VCaP (cell line): ENCODE measurements at regions not wholly inside any gene's neighbourhood (a gene's known extent, or its start where the extent isn't known, plus 50 kb on each side); places are given as distances from the start of the nearest gene placed in this dataset.
"Not testable (repeated sequence)": the region's sequence is repeated elsewhere in the genome, so short reads cannot be mapped to it uniquely, and the experiment has no call there.

Source experiments
- H3K27ac ChIP-seq: fragments of 450-650 bp; 2 replicates; pipeline ENCODE4 v1.5.1; 2017
- TF ChIP-seq, protein P1 (sequence below): fragments of 450-650 bp; conservative IDR thresholded peaks from 2 replicates; pipeline ENCODE4 v1.5.1; 2017; ENCODE audit warnings: mild to moderate bottlenecking, moderate library complexity

DNA sequence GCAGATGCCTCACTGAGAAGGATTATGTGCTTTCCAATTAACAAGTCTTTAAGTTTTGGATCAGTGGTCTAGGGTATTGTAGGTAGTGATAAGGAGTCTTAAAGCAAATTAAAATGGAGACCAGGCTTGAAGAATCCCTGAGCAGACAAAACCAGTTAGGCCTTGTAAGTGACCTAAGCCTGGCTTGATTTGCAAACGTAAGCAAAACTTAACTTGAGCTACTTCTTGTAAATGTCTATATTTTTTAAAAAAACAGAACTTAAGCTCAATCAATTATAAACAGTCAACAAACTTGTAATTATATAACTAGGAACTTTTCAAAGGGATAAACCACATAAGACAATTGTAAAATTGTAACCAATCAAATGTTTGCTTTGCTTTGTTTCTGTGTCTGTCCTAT is 72.7 kb upstream of the NALF2 start:
- no peak overlapping the region for H3K27ac ChIP-seq
- TF ChIP-seq, protein P1, sequence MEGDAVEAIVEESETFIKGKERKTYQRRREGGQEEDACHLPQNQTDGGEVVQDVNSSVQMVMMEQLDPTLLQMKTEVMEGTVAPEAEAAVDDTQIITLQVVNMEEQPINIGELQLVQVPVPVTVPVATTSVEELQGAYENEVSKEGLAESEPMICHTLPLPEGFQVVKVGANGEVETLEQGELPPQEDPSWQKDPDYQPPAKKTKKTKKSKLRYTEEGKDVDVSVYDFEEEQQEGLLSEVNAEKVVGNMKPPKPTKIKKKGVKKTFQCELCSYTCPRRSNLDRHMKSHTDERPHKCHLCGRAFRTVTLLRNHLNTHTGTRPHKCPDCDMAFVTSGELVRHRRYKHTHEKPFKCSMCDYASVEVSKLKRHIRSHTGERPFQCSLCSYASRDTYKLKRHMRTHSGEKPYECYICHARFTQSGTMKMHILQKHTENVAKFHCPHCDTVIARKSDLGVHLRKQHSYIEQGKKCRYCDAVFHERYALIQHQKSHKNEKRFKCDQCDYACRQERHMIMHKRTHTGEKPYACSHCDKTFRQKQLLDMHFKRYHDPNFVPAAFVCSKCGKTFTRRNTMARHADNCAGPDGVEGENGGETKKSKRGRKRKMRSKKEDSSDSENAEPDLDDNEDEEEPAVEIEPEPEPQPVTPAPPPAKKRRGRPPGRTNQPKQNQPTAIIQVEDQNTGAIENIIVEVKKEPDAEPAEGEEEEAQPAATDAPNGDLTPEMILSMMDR, result no peak

DNA sequence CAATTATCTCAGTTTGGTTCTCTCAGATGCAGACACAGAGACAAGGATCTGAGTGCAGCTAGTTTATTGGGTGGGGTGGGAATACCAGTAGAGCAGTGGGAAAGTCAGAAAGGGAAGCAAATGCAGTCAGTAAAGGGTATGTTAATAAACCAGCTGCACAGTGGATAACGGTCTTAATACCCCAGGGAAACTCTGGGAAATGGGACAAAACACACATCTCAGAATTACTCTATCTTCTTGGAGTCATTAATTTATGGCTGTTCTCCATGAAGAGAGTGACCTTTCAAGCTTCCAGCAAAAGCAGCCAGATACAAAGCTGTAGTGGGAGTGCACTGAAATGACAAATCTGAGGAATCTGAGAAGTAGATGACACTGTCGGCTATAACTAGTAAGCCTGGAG is 73.3 kb upstream of the NALF2 start:
- TF ChIP-seq, protein P1, result no peak
- no peak overlapping the region for H3K27ac ChIP-seq

DNA sequence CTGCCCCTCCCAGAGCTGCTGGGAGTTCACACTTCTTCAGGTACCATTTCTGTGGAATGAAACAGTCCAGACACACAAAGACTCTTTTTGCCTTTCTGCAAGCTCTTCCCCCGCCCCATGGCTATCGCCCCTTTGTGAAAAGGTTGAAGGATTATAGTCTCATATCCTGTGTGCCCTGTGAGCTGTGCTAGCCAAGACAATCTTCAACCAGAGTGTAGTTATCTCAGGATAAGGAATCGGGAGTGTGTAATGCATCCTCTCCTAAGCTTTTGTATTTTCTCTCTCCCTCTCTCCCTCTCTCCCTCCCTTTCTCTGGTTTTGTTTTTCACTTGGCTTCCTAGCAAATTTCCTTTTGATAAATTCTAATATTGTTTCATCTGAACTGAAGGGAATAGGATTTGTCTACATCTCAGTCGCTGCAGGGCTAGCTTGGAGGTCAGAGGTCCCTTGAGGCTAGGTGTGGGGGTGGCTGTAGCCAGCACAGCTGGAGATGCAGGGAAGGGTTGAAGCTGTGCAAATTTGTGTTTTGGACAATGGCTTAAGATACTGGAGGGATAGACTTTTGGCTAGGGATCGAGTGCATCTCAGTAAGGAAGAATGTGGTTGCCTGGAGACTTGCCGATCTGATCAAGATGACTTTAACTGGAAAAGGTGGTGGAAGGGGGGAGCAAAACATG is 74.6 kb upstream of the NALF2 start:
- TF ChIP-seq, protein P1, result no peak
- H3K27ac ChIP-seq, result no peak overlapping the region

DNA sequence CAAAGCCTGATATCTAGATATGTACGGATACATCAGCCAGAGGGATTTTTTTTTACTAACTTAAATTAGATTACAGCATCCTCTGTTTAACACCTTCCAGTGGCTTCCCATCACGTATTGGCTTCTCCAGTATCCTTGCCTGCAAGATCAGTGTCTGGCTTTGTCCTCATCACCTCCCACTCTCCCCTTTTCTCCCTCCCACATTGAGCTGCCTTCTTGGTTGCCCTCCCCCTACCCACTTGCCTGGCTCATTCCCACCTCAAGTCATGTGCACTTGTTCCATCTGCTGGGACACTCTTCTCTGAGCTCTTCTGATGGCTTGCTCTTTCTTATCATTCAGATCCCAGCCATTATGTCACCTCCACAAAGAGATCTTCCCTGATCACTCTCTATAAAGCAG is 75.9 kb upstream of the NALF2 start:
- TF ChIP-seq, protein P1, result no peak

DNA sequence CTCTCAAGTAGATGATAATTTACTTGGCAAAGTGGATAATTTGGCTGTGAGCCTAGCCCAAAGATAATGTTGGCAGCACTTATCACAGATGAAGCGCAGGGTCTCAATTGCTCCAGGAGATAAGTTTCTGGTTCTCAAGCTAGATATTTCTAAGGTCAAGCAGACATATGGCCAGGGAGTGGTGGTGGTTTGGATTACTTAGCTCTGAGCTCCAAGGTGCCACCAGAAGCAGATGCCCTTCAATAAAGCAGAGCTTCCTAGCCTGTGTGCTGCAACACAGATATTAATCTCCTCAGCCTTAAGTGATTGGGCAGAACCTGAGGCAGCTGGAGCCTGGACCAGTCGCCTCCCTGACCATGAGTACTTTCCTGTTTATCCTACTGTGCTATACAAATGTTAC is 79.2 kb upstream of the NALF2 start:
- TF ChIP-seq, protein P1, result no peak
- H3K27ac ChIP-seq, result no peak overlapping the region

More for the DNA sequence above, 75.9 kb upstream of the NALF2 start:
- H3K27ac ChIP-seq, result no peak overlapping the region

DNA sequence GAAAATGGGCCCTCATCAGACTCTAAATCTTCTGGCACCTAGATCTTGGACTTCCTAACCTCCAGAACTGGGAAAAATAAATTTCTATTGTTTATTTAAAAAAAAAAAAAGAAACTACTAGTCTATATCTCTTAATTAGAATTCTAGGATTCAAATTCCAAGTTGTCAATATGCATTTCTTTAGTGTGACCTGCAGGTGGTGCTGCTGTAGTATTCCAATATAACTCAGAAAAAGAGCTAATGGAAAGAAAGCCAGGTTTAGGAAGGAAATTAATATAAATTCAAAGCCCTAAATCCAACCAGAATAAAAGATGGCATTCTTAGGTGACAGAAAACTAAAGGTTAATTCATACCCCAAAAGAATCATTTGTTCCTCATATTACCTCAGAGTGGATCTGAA is 80.0 kb upstream of the NALF2 start:
- TF ChIP-seq, protein P1, result peak; percentile 73
- H3K27ac ChIP-seq, result no peak overlapping the region

DNA sequence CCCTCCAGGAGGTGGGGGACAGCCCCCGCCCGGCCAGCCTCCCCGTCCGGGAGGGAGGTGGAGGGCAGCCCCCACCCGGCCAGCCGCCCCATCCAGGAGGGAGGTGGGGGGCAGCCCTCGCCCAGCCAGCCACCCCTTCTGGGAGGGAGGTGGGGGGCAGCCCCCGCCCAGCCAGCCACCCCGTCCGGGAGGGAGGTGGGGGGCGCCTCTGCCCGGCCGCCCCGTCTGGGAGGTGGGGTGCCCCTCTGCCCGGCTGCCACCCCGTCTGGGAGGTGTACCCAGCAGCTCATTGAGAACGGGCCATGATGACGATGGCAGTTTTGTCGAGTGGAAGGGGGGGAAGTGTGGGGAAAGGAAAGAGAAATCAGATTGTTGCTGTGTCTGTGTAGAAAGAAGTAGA is 81.9 kb upstream of the NALF2 start:
- H3K27ac ChIP-seq, result not testable (repeated sequence)

DNA sequence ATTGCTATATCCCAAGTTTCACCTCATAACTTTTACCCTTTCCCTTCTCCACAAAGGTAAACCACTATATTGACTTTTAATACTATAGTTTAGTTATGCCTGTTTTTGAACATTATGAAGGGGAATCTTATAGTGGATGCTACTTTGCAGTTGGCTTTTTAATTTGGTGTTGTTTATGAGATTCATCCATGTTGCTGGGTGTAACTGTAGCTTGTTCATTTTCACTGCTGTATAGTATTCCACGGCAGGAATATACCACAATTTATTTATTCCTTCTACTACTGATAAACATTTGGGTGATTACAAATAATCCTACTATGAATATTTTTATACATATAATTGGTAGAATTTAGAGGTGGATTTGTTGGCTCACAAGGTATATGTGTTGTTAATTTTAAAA is 88.4 kb upstream of the NALF2 start:
- H3K27ac ChIP-seq, result no peak overlapping the region
- TF ChIP-seq, protein P1, result no peak
